ENCODE measurements at regions not wholly inside any gene's neighbourhood (a gene's known extent, or its start where the extent isn't known, plus 50 kb on each side); places are given as distances from the start of the nearest gene placed in this dataset.
A peak's percentile ranks its signal among the peaks of the same experiment; 100 is the strongest.

DNA sequence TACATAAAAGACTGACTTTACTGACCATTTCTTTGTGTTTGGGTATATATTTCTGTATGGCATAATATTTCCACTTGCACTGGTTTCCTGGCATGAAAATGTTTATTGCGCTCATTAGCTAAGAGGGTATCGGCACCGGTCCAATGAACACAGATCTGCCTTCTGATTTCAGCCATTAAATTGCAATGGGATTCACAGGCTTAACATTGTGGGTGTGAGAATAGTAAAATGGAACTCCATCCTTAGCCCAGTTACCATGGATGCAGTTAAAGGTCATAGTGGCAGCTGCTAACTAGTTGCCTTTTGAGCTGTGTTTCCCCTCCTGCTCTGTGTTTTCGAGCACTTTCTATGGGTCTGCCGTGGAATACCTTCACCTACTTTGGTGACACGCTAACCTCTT, 352.6 kb upstream of the POU3F3 start:
- H3K9ac ChIP-seq (replicated peaks in 1 of 4; ENCODE audit: extremely low read depth in 1 of 4, low read depth in 3 of 4, low read length in 3 of 4), result no peak overlapping the region
- no peak overlapping the region for H2AK5ac ChIP-seq (ENCODE audit: low read depth, low read length)
- ChIA-PET CTCF (ENCODE audit: partially characterized antibody) (interaction anchor here (1.0 to 1.1 kb wide), 2 partner anchors 17 to 20 kb away, joined by 3 read pairs; no protein-coding TSS in a partner anchor), POLR2A (ENCODE audit: partially characterized antibody) (no interaction called here)
- H4K5ac ChIP-seq (ENCODE audit: insufficient read length, low read depth, low read length), result no peak overlapping the region
- H3K36me3 ChIP-seq (ENCODE audit: control insufficient read depth in 2 of 4, insufficient read depth in 4 of 4, low read length in 3 of 4), result no peaks in the 10 kb centered on the region
- TF ChIP-seq RXRA (IDR thresholded peaks at IDR 0.05; ENCODE audit: insufficient read depth, low read depth, low read length), result no peak
- TF ChIP-seq ZNF274 (IDR thresholded peaks at IDR 0.05; ENCODE audit: borderline replicate concordance, extremely low read depth, low read length), result no peak
- TF ChIP-seq GTF2F1 (IDR thresholded peaks at IDR 0.05; ENCODE audit: borderline replicate concordance, low read depth, low read length), result no peak
- TF ChIP-seq TBP (IDR thresholded peaks at IDR 0.05; ENCODE audit: low read depth, low read length), result no peak
- TF ChIP-seq KDM5A (IDR thresholded peaks at IDR 0.05; ENCODE audit: low read length), result no peak
- no peak for TF ChIP-seq RNF2 (IDR thresholded peaks at IDR 0.05; ENCODE audit: borderline replicate concordance, low read depth, low read length, missing control alignments, poor library complexity, severe bottlenecking)
- TF ChIP-seq JUND (IDR thresholded peaks at IDR 0.05; ENCODE audit: low read length), result no peak
- TF ChIP-seq NANOG (IDR thresholded peaks at IDR 0.05; ENCODE audit: insufficient read depth, low read depth, low read length, poor library complexity, severe bottlenecking), result no peak
- TF ChIP-seq EP300 (IDR thresholded peaks at IDR 0.05; ENCODE audit: borderline replicate concordance in 1 of 2, low read depth in 2 of 2, low read length in 2 of 2), result no peak
- TF ChIP-seq YY1 (IDR thresholded peaks at IDR 0.05; ENCODE audit: low read depth, low read length), result no peak
- H3K27ac ChIP-seq (ENCODE audit: low read depth, low read length), result no peak overlapping the region
- H4K91ac ChIP-seq (replicated peaks; ENCODE audit: insufficient read length, low read length), result no peak overlapping the region
- H3K4me2 ChIP-seq (ENCODE audit: insufficient read depth in 1 of 2, low read depth in 2 of 2, low read length in 2 of 2), result no peak overlapping the region
- H3K4me3 ChIP-seq (ENCODE audit: extremely low read depth in 1 of 4, insufficient read depth in 2 of 4, low read depth in 3 of 4, low read length in 4 of 4), result no peak overlapping the region
- no peak overlapping the region for H3K4ac ChIP-seq (replicated peaks; ENCODE audit: insufficient read length, low read depth, low read length)
- H3K18ac ChIP-seq (ENCODE audit: extremely low read depth, low read length), result no peak overlapping the region
- H3K56ac ChIP-seq (replicated peaks; ENCODE audit: insufficient read length, low read depth, low read length), result no peak overlapping the region
- no peaks in the 10 kb centered on the region for H3K79me2 ChIP-seq (ENCODE audit: control insufficient read depth in 1 of 2, insufficient read depth in 2 of 2, low read length in 2 of 2)
- H3K23me2 ChIP-seq (ENCODE audit: low read depth, low read length), result no peaks in the 10 kb centered on the region
- no peaks in the 10 kb centered on the region for H3K79me1 ChIP-seq (ENCODE audit: low read depth, low read length)
- no peaks in the 10 kb centered on the region for H3K27me3 ChIP-seq (replicated peaks in 1 of 4; ENCODE audit: control insufficient read depth in 3 of 4, extremely low read depth in 1 of 4, insufficient read depth in 3 of 4, low read length in 3 of 4)
- DNase-seq (ENCODE audit: low read depth in 1 of 2, low spot score in 2 of 2) (no peak), FAIRE-seq (no peak)
- 97% methylated on average over 6 of the region's 6 CpGs; no CpG with 5 or more reads in 1 of the 2 experiments for WGBS, 2 experiments (ENCODE audit: extremely low coverage in 1 of 2, insufficient coverage in 1 of 2, insufficient read length in 1 of 2, insufficient replicate concordance in 2 of 2, low coverage in 1 of 2, low lambda C conversion rate in 2 of 2, missing lambda C conversion rate in 1 of 2)
- H4K8ac ChIP-seq (ENCODE audit: extremely low read depth, insufficient read depth, low read length), result no peak overlapping the region
- H2BK15ac ChIP-seq (ENCODE audit: low read length), result no peak overlapping the region
- H2BK12ac ChIP-seq (ENCODE audit: low read depth, low read length), result no peak overlapping the region; the same call in 1 of the 2 replicates
- no peak overlapping the region for H3K14ac ChIP-seq (ENCODE audit: insufficient read length)
- no peak overlapping the region for H2BK120ac ChIP-seq (replicated peaks; ENCODE audit: low read depth, low read length)
- H2AFZ ChIP-seq (ENCODE audit: low read length), result 0 out of 2 replicates have a peak overlapping the region, but pooled peaks have one; percentile 21
- H4K20me1 ChIP-seq (replicated peaks in 1 of 2; ENCODE audit: control insufficient read depth in 1 of 2, insufficient read depth in 2 of 2, low read length in 2 of 2), result no peaks in the 10 kb centered on the region
- no peak overlapping the region for H3K23ac ChIP-seq (ENCODE audit: insufficient read length)
- H2BK20ac ChIP-seq (ENCODE audit: low read length), result no peak overlapping the region
- H3K4me1 ChIP-seq (replicated peaks in 1 of 4; ENCODE audit: control insufficient read depth in 3 of 4, insufficient read depth in 4 of 4, low read length in 3 of 4), result peaks cover 0 to 3% (median 1%) of the 10 kb centered on the region in 4 experiments; a peak in 2 of 7 replicates
- no peaks in the 10 kb centered on the region for H3K9me3 ChIP-seq (ENCODE audit: insufficient read depth in 2 of 2, low read depth in 1 of 2, low read length in 1 of 2)
- no peak overlapping the region for H2BK5ac ChIP-seq (ENCODE audit: low read depth, low read length)

Data from H1 (cell line).